HG02798 (cell line): ENCODE measurements at regions not wholly inside any gene's neighbourhood (a gene's known extent, or its start where the extent isn't known, plus 50 kb on each side); places are given as distances from the start of the nearest gene placed in this dataset.
"Not testable (repeated sequence)": the region's sequence is repeated elsewhere in the genome, so short reads cannot be mapped to it uniquely, and the experiment has no call there.

Experiments used
- ATAC-seq: cut with Tn5 transposase; IDR thresholded peaks from one replicate; pipeline ENCODE4 v1.9.1; 2021; ENCODE audit warnings: mild to moderate bottlenecking; ENCODE audit not compliant: unreplicated experiment, poor library complexity

GRCh38 chr6:163753430-163753829, 338.9 kb downstream of the QKI start:
- ATAC-seq = no peak

GRCh38 chr6:163752446-163752845, 337.9 kb downstream of the QKI start:
- no peak for ATAC-seq

GRCh38 chr6:163751032-163751525, 336.6 kb downstream of the QKI start:
- ATAC-seq = no peak

- no peak for ATAC-seq
Measured at GRCh38 chr6:163750431-163751031, 336.0 kb downstream of the QKI start.

- ATAC-seq = no peak
Measured at GRCh38 chr6:163748886-163749285, 334.4 kb downstream of the QKI start.

GRCh38 chr6:163748036-163748435, 333.5 kb downstream of the QKI start:
- no peak for ATAC-seq

- not testable (repeated sequence) for ATAC-seq
Measured at GRCh38 chr6:163747058-163747457, 332.5 kb downstream of the QKI start.

GRCh38 chr6:163745536-163746400, 331.2 kb downstream of the QKI start:
- no peak for ATAC-seq

- no peak for ATAC-seq
Measured at GRCh38 chr6:163744256-163744925, 329.9 kb downstream of the QKI start.

- ATAC-seq = no peak
Measured at GRCh38 chr6:163743796-163744195, 329.3 kb downstream of the QKI start.

GRCh38 chr6:163741743-163742363, 327.3 kb downstream of the QKI start:
- ATAC-seq = no peak

GRCh38 chr6:163741342-163741741, 326.8 kb downstream of the QKI start:
- no peak for ATAC-seq

GRCh38 chr6:163739966-163740365, 325.4 kb downstream of the QKI start:
- ATAC-seq = no peak

- no peak for ATAC-seq
Measured at GRCh38 chr6:163739408-163739725, 324.8 kb downstream of the QKI start.

GRCh38 chr6:163738725-163739407, 324.3 kb downstream of the QKI start:
- peak; percentile 58 for ATAC-seq

GRCh38 chr6:163738304-163738703, 323.8 kb downstream of the QKI start:
- no peak for ATAC-seq

- ATAC-seq = no peak
Measured at GRCh38 chr6:163735076-163735475, 320.6 kb downstream of the QKI start.

GRCh38 chr6:163733061-163733460, 318.5 kb downstream of the QKI start:
- no peak for ATAC-seq

GRCh38 chr6:163732479-163732878, 318.0 kb downstream of the QKI start:
- ATAC-seq = no peak

- not testable (repeated sequence) for ATAC-seq
Measured at GRCh38 chr6:163732014-163732351, 317.5 kb downstream of the QKI start.
